ENCODE measurements at regions not wholly inside any gene's neighbourhood (a gene's known extent, or its start where the extent isn't known, plus 50 kb on each side); places are given as distances from the start of the nearest gene placed in this dataset.
"Not testable (repeated sequence)": the region's sequence is repeated elsewhere in the genome, so short reads cannot be mapped to it uniquely, and the experiment has no call there.

DNA sequence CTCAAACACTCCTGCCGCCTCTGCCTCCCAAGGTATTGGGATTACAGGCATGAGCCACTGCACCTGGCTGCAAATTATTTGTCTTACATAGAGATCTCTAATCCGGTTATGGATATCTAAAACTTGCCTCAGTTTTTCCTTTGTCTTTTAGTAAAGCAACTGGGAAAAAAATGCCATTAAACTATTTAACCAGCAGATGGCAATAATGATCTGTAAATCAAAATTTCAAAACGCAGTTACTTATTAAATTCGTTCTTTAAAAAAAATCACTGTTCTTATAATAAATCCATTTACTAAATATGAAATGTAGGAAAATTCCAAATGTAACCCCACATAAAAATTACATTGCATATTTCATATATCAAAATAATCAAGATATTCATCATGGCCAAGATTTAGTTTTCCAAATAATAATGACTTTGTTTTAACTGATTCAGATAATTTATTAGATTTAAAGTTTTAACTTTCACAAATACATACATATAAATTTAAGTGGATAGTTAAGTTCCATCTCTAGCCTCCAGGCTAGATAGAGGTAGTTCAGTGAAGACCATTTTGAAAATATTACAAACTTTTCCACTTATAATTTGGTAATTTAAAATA, 125.8 kb downstream of the KBTBD2 start:
- H3K27me3 ChIP-seq; H3K4me3 ChIP-seq; H3K9me3 ChIP-seq; DNase-seq (ENCODE audit: low spot score in 2 of 2); H3K36me3 ChIP-seq; H3K27ac ChIP-seq: not testable (repeated sequence)
- 13 to 16% methylated on average over 4 of the region's 4 CpGs for WGBS, 2 donors
- H3K4me1 ChIP-seq = peaks cover 0 to 11% (median 0%) of the 10 kb centered on the region in 4 donors
- TF ChIP-seq, protein P1, sequence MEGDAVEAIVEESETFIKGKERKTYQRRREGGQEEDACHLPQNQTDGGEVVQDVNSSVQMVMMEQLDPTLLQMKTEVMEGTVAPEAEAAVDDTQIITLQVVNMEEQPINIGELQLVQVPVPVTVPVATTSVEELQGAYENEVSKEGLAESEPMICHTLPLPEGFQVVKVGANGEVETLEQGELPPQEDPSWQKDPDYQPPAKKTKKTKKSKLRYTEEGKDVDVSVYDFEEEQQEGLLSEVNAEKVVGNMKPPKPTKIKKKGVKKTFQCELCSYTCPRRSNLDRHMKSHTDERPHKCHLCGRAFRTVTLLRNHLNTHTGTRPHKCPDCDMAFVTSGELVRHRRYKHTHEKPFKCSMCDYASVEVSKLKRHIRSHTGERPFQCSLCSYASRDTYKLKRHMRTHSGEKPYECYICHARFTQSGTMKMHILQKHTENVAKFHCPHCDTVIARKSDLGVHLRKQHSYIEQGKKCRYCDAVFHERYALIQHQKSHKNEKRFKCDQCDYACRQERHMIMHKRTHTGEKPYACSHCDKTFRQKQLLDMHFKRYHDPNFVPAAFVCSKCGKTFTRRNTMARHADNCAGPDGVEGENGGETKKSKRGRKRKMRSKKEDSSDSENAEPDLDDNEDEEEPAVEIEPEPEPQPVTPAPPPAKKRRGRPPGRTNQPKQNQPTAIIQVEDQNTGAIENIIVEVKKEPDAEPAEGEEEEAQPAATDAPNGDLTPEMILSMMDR (IDR thresholded peaks at IDR 0.05) = peak in 4 of 5 experiments; percentile 31 to 45 (median 38)

DNA sequence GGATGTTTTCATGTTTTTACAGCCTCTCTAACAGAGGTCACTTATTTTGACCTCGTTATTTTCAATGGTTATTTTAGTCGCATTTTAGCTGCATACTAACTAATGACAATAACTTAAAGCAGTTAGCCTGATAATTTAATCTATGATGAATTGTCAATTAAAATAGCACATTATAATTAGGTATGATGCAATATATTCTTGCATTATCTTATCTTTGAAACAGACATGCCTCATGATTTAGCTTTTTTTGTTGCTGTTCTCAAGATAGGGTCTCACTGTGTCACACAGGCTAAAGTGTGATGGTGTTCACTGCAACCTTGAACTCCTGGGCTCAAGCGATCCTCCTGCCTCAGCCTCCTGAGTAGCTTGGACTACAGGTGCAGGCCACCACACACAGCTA, 126.4 kb downstream of the KBTBD2 start:
- Histone ChIP-seq H3K27ac (no peak overlapping the region), H3K36me3 (no peaks in the 10 kb centered on the region), H3K4me3 (no peak overlapping the region), H3K9me3 (no peaks in the 10 kb centered on the region), H3K4me1 (peaks cover 0 to 11% (median 0%) of the 10 kb centered on the region in 4 donors), H3K27me3 (no peaks in the 10 kb centered on the region)
- no peak for DNase-seq (ENCODE audit: low spot score in 2 of 2)
- 72 to 80% methylated on average over 3 of the region's 3 CpGs for WGBS, 2 donors
- no peak for TF ChIP-seq EP300 (IDR thresholded peaks at IDR 0.05)
- TF ChIP-seq, protein P1 (IDR thresholded peaks at IDR 0.05) = no peak
- TF ChIP-seq POLR2A (IDR thresholded peaks at IDR 0.05) = no peak

DNA sequence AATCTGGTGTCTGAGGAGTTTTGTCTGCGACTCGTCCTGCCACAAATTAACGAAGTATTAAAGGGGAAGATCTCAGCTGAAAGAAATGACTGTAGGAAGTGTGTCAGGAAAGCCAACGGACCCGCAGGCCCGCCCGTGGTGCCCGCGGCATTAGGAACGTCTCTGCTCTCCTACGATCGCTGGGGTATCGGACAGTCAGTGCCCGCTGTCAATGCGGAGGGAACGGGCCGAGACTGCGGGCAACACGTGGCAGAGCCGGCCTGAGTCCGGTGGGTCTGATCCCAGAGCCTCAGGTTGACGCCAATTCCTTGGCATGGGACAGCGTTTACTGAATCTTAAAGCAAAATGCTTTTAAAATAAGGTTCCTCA, 128.7 kb downstream of the KBTBD2 start:
- Histone ChIP-seq H3K9me3 (no peaks in the 10 kb centered on the region), H3K36me3 (no peaks in the 10 kb centered on the region), H3K4me1 (peaks cover 0 to 11% (median 0%) of the 10 kb centered on the region in 4 donors), H3K27me3 (no peaks in the 10 kb centered on the region), H3K27ac (no peak overlapping the region), H3K4me3 (no peak overlapping the region)
- 67 to 72% methylated on average over 23 of the region's 23 CpGs for WGBS, 2 donors
- DNase-seq (ENCODE audit: low spot score in 2 of 2) = no peak
- TF ChIP-seq POLR2A (IDR thresholded peaks at IDR 0.05) (no peak), EP300 (IDR thresholded peaks at IDR 0.05) (no peak)
- TF ChIP-seq, protein P1 (IDR thresholded peaks at IDR 0.05) = no peak

DNA sequence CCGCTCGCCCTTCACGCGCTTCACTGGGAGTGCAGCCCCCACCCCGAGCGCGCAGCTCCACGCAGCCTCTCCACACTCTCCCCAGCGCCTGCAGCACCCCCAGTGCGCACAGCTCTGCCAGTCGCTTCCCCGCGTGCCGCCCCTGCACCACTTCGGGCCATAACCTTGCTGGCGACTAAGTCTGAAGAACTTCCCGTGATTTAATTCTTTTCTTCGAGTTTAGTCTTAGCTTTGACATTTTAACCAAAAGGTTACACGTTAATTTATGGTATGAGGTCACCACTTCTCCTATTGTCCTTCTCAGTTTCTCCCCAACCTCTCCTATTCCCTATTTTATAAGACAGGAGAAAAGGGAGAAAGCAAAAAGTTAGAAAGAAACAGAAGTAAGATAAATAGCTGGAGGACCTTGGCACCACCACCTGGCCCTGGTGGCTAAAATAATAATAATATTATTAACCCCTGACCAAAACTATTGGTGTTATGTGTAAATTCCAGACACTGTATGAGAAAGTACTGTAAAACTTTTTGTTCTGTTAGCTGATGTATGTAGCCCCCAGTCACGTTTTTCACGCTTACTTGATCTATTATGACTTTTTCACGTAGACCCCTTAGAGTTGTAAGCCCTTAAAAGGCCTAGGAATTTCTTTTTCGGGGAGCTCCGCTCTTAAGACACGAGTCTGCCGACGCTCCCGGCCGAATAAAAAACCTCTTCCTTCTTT, 129.2 kb downstream of the KBTBD2 start:
- H3K36me3 ChIP-seq; H3K9me3 ChIP-seq; H3K27ac ChIP-seq; H3K27me3 ChIP-seq; DNase-seq (ENCODE audit: low spot score in 2 of 2): not testable (repeated sequence)
- peak overlapping the region in 1 of 4 donors; percentile 16 for H3K4me3 ChIP-seq
- peaks cover 0 to 11% (median 0%) of the 10 kb centered on the region in 4 donors for H3K4me1 ChIP-seq
- WGBS, 2 donors = 37 to 55% methylated on average over 29 of the region's 29 CpGs

DNA sequence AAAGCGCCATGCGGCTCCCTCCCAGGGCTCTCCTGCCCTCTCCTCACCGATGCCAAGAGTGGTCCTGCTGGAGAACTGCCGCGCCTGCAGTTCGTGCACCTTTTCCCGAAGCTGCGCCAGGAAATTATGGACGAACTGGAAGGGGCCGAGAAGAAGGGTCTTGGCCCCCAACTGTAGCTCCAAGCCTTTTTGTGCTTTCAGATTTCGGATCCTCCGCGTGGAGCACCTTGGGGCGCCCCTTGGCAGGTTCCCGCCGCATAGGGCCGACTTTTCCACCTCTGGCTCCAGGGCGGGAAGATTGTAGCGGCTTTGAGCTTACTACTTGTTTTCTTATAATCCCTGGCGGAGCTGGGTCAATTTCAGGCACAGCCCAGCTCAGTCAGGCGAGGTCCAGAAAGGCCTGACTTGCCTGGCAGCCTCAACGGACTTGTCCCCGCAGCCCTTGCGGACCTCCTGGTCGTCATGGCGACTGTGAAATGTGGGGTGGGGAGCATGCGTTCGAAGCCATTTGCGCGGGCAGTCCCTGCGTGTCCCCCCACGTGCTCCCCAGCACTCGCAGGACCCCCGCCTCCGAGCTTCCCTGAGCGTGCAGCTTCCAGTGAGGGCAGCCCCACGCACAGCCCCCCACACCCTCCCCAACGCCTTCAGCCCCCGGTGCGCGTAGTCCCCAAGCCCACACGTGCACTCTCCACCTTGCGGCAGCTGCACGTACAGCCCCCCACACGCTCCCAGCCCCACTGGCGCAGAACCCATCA, 129.9 kb downstream of the KBTBD2 start:
- Histone ChIP-seq H3K9me3 (no peaks in the 10 kb centered on the region), H3K4me1 (peaks cover 0 to 11% (median 0%) of the 10 kb centered on the region in 4 donors), H3K36me3 (no peaks in the 10 kb centered on the region), H3K27ac (no peak overlapping the region), H3K4me3 (peak overlapping the region in 1 of 4 donors; percentile 16), H3K27me3 (no peaks in the 10 kb centered on the region)
- TF ChIP-seq, protein P1 (IDR thresholded peaks at IDR 0.05) = no peak
- TF ChIP-seq POLR2A (IDR thresholded peaks at IDR 0.05) = no peak
- TF ChIP-seq EP300 (IDR thresholded peaks at IDR 0.05) = no peak
- DNase-seq (ENCODE audit: low spot score in 2 of 2) = no peak
- WGBS, 2 donors = 41 to 43% methylated on average over 40 to 45 of the region's 46 CpGs

DNA sequence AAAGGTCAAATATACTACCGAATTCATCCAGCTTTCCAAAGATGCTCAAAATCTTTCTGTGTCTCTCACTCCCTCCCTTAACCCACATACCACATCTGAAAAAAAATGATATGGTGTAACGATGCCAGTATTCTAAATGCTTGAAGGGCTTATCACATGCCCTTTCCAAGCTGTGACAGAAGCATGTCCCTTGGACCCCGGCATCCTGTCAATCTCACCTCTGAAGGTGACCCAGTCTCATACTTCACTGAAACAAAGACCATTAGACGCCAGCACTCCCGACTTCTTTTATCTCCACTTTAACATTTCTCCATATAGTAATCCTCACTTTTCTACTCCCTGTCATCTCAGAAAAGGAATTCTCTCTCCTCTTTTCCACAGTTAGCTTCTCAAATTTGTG, 130.8 kb downstream of the KBTBD2 start:
- 91% methylated on average over 5 of the region's 5 CpGs for WGBS, 2 donors

DNA sequence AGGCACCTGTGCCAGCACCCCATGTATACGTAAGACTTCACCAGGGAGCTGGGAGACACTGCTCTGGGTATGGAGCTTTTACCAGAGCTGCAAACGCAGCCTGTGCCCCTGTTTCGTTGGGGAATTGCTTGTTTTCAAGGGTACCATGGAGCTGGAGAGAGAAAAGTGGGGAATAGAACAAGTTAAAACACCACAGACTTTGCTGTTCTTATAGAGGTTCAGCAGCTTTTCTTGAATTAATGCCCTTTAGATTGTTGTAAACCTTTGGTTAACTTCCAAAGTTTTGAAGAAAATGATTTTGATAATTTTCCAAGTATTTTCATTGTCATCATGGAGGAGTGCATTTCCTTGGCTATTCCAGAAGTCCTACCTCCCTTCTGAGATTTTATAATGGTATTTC, 131.7 kb downstream of the KBTBD2 start:
- H3K4me3 ChIP-seq; H3K27me3 ChIP-seq; H3K27ac ChIP-seq; DNase-seq (ENCODE audit: low spot score in 2 of 2); H3K36me3 ChIP-seq; H3K9me3 ChIP-seq: not testable (repeated sequence)
- peaks cover 0 to 11% (median 0%) of the 10 kb centered on the region in 4 donors for H3K4me1 ChIP-seq
- WGBS, 2 donors = 89 to 97% methylated on average over 3 of the region's 3 CpGs

More for the DNA sequence above, 130.8 kb downstream of the KBTBD2 start:
- not testable (repeated sequence) for H3K36me3 ChIP-seq; H3K27ac ChIP-seq; H3K27me3 ChIP-seq; H3K9me3 ChIP-seq; DNase-seq (ENCODE audit: low spot score in 2 of 2); H3K4me3 ChIP-seq
- peaks cover 0 to 11% (median 0%) of the 10 kb centered on the region in 4 donors for H3K4me1 ChIP-seq

DNA sequence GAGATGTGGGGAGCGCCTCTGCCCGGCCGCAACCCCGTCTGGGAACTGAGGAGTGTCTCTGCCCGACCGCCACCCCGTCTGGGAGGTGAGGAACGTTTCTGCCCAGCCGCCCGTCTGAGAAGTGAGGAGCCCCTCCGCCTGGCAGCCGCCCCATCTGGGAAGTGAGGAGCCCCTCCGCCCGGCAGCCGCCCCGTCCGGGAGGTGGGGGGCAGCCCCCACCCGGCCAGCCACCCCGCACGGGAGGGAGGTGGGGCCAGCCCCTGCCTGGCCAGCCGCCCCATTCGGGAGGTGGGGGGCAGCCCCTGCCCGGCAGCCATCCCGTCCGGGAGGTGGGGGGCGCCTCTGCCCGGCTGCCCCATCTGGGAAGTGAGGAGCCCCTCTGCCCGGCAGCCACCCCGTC, 137.7 kb downstream of the KBTBD2 start:
- not testable (repeated sequence) for H3K4me1 ChIP-seq; H3K4me3 ChIP-seq; H3K36me3 ChIP-seq; DNase-seq (ENCODE audit: low spot score in 2 of 2); H3K27ac ChIP-seq; H3K9me3 ChIP-seq; H3K27me3 ChIP-seq
- 97 to 98% methylated on average over 17 to 24 of the region's 29 CpGs for WGBS, 2 donors
